NT2/D1 (cell line): ENCODE measurements at regions not wholly inside any gene's neighbourhood (a gene's known extent, or its start where the extent isn't known, plus 50 kb on each side); places are given as distances from the start of the nearest gene placed in this dataset.

Experiments used
- DNase-seq: peaks from one replicate; pipeline ENCODE4 v3.0.0-alpha.2; 2011; ENCODE audit warnings: low read depth, low spot score
- H3K27me3 ChIP-seq: 2 replicates; pipeline ENCODE4 v1.6.0; 2011; ENCODE audit warnings: mild to moderate bottlenecking; ENCODE audit not compliant: insufficient read length, insufficient read depth
- H3K36me3 ChIP-seq: 2 replicates; pipeline ENCODE4 v1.6.1; 2011; ENCODE audit warnings: mild to moderate bottlenecking, low read length, mixed read lengths; ENCODE audit not compliant: insufficient read depth, insufficient read length
- H3K4me1 ChIP-seq: 2 replicates; pipeline ENCODE4 v1.5.1; 2011; ENCODE audit not compliant: insufficient read depth, insufficient read length
- H3K4me3 ChIP-seq: 2 replicates; pipeline ENCODE4 v1.5.1; 2011; ENCODE audit warnings: low read depth; ENCODE audit not compliant: insufficient read length
- H3K9ac ChIP-seq: 2 replicates; pipeline ENCODE4 v1.6.0; 2011; ENCODE audit warnings: low read depth; ENCODE audit not compliant: insufficient read length
- H3K9me3 ChIP-seq: 2 replicates; pipeline ENCODE4 v1.5.1; 2011; ENCODE audit warnings: mild to moderate bottlenecking, low read length; ENCODE audit not compliant: insufficient read depth
- SUZ12 ChIP-seq: IDR thresholded peaks from 2 replicates; pipeline ENCODE4 v1.6.1; 2011; ENCODE audit not compliant: insufficient read length, insufficient read depth; ENCODE audit errors: extremely low read depth
- YY1 ChIP-seq: IDR thresholded peaks from 2 replicates; pipeline ENCODE4 v1.6.1; 2011; ENCODE audit not compliant: insufficient read length, insufficient read depth
- ZNF274 ChIP-seq: IDR thresholded peaks from 2 replicates; pipeline ENCODE4 v1.6.1; 2011; ENCODE audit warnings: mild to moderate bottlenecking, low read depth, low read length

DNA sequence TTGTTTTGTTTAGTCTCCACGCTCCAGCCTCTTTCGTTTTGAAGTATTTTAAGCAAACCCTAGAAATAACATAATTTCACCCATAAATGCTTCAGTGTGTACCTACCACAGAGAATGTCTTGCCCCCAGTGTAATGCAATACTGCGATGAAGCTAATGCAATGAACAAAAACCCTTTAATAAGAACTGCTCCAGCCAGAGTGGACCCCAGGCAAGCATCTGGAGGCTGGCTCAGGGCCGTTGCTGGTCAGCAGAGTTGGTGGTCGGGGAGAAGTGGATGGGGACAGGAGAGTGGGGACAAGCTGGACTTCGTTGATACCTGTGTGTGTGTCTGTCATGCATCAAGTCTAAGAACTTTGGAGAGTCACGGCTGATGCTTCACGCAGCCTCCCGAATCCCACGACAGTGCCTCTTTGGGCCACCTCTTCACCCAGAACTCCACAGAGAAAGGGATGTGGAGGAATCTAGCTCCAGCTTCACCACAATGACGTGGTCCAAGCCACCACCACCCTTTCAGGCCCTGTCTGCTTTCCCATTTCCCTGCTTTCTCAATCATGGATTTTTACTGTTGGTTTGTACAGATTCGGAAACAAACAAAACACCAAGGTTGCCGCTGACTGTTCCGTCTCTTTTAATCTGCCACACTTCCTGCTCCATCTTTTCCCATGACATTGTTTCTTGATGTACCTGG is 108.6 kb upstream of the ERRFI1 start:
- Histone ChIP-seq H3K9ac (no peak overlapping the region), H3K27me3 (no peaks in the 10 kb centered on the region), H3K9me3 (no peaks in the 10 kb centered on the region), H3K36me3 (no peaks in the 10 kb centered on the region), H3K4me3 (no peak overlapping the region), H3K4me1 (no peaks in the 10 kb centered on the region)
- TF ChIP-seq SUZ12 (no peak), YY1 (no peak), ZNF274 (no peak)
- DNase-seq, result no peak

DNA sequence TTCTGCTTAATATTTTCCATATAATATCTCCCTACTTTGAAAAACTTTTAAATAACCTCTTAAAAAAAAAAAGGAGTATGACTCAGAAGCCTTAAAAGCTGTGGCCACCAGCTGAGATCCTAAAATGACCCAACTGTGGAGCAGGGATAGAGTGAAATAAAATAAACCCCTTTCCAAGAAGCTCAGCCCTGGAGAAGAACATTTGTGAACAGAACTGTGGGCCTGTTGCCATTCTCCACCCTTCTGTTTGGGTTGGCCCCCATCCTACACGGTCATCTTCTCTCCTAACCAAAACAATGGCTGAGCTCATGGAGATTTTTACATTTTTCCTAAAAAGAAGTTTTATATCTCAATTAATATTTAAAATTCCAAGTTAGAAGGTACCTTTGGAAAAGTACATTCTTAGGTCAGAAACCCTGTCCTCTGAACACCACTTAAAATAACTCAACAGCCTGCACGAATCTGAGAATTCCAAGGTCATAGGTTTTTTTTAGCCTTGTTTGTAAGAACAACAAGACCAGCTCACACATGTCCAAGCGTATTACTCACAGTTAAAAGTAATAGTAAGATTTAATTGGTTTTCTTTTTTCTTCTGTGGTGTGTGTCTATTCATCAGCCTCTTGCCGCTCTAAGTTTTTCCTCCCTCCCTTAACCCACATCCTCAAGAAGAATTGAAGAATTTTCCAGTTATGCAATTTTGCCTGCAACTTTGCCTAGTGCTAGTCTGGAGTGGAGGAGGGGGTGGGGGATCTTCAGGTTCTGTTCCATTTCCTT is 107.7 kb upstream of the ERRFI1 start:
- Histone ChIP-seq H3K9me3 (no peaks in the 10 kb centered on the region), H3K27me3 (no peaks in the 10 kb centered on the region), H3K36me3 (no peaks in the 10 kb centered on the region), H3K9ac (no peak overlapping the region), H3K4me1 (no peaks in the 10 kb centered on the region), H3K4me3 (no peak overlapping the region)
- no peak for TF ChIP-seq YY1
- no peak for TF ChIP-seq SUZ12
- TF ChIP-seq ZNF274, result no peak
- no peak for DNase-seq

DNA sequence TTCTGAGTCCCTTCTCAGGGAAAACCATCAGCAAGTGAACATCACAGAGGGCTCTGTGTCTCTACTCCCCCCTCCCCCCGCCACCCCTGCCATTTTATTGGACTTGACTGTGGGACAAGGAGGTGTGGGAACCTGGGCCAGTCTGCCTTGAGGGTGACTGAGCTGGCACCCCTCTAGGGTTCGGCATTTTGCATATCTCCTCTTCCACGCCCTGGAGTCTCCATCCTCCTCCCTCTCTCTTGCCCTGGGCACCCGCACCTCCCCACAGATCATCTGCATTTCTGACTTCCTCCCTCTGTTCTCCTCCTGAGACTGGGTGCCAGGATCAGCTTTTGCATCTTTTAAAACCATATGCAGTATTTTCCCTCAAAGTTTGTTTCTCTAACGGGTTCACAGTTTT is 107.1 kb upstream of the ERRFI1 start:
- Histone ChIP-seq H3K4me3 (no peak overlapping the region), H3K27me3 (no peaks in the 10 kb centered on the region), H3K36me3 (no peaks in the 10 kb centered on the region), H3K9me3 (no peaks in the 10 kb centered on the region), H3K9ac (no peak overlapping the region), H3K4me1 (no peaks in the 10 kb centered on the region)
- DNase-seq, result no peak
- no peak for TF ChIP-seq YY1
- TF ChIP-seq SUZ12, result no peak
- TF ChIP-seq ZNF274, result no peak

DNA sequence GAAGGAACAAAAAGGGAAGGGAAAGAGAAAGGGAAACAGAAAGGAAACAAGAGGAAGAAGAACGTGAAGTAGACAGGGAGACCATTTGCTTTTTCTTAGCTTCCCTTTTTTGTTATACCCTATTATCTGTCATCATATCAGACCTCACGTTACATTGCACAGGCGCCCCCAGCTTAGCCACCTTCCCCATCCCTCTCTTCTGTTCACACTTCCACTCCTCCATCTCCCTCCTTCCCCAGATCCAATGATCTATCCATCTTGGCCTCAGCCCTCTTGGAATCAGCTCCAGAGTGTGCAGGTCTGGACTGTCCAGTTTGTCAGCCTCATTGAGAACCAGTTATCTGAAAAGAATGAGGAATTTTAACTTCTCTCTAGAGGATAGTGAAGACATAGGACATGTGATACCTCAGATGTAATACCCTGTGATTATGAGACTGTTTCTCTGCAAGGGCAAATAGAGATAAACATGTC is 101.1 kb upstream of the ERRFI1 start:
- peaks cover 3% of the 10 kb centered on the region for H3K4me1 ChIP-seq
- H3K36me3 ChIP-seq, result no peaks in the 10 kb centered on the region
- H3K4me3 ChIP-seq, result no peak overlapping the region
- H3K27me3 ChIP-seq, result no peaks in the 10 kb centered on the region
- H3K9ac ChIP-seq, result no peak overlapping the region
- H3K9me3 ChIP-seq, result peaks cover 11% of the 10 kb centered on the region
- TF ChIP-seq ZNF274, result no peak
- no peak for TF ChIP-seq YY1
- no peak for TF ChIP-seq SUZ12
- DNase-seq, result no peak

DNA sequence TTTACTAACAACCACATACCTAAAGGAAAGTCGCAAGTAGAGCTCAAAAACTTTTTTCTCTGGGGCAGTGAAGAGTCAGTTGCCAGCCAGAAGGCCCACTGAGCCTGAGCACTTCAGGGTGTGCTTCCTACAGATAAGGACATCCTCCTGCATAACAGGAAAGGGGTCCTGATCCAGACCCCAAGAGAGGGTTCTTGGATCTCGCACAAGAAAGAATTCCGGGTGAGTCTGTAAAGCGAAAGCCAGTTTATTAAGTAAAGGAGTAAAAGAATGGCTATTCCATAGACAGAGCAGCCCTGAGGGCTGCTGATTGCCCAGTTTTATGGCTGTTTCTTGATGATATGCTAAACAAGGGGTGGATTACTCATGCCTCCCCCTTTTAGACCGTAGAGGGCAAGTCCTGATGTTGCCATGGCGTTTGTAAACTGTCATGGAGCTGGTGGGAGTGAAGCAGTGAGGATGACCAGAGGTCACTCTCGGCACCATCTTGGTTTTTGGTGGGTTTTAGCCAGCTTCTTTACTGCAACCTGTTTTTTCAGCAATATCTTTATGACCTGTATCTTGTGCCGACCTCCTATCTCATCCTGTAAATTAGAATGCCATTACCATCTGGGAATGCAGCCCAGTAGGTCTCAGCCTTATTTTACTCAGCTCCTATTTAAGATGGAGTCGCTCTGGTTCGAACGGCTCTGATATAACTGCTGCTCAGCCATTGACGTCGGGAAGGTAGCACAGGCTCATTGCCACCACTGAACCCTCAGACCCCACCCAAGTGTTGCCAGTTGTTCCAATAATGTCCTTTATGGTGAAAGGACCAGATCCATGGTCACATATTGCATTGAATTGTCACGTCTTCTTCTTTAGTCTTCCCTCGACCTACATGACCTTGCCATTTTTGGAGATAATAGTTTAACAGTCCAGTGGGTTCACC is 96.6 kb upstream of the ERRFI1 start:
- peaks cover 11% of the 10 kb centered on the region for H3K9me3 ChIP-seq
- TF ChIP-seq SUZ12 (no peak), ZNF274 (no peak), YY1 (no peak)
- peaks cover 5% of the 10 kb centered on the region for H3K4me1 ChIP-seq
- DNase-seq, result no peak
- H3K4me3 ChIP-seq, result no peak overlapping the region
- H3K36me3 ChIP-seq, result no peaks in the 10 kb centered on the region
- H3K9ac ChIP-seq, result no peak overlapping the region
- H3K27me3 ChIP-seq, result no peaks in the 10 kb centered on the region

DNA sequence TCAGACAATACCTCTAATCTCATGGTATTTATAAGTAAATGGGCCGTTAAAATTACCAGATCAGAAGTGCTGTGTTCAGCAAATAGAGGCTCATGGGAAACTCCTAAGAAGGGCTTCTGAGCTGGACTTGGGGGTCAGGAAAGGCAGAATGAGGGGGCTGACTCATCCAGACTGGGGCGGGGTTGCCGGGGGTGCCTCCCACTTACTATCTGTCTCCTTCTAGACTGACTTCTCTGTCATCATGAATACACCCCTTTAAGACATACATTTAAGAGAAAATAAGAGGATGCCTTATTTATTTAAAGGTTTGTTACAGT is 96.0 kb upstream of the ERRFI1 start:
- no peaks in the 10 kb centered on the region for H3K36me3 ChIP-seq
- DNase-seq, result no peak
- peaks cover 5% of the 10 kb centered on the region for H3K4me1 ChIP-seq
- no peak overlapping the region for H3K9ac ChIP-seq
- peaks cover 11% of the 10 kb centered on the region for H3K9me3 ChIP-seq
- no peak overlapping the region for H3K4me3 ChIP-seq
- TF ChIP-seq ZNF274 (no peak), SUZ12 (no peak), YY1 (no peak)
- no peaks in the 10 kb centered on the region for H3K27me3 ChIP-seq
